HCT116 (cell line): ENCODE measurements at regions not wholly inside any gene's neighbourhood (a gene's known extent, or its start where the extent isn't known, plus 50 kb on each side); places are given as distances from the start of the nearest gene placed in this dataset.

Experiments used
- EGR1 ChIP-seq: IDR thresholded peaks from 2 replicates; pipeline ENCODE4 v1.6.1; 2012; ENCODE audit warnings: low read depth
- POLR2A ChIP-seq: IDR thresholded peaks from 2 replicates; pipeline ENCODE4 v1.7.0; 2011; ENCODE audit warnings: borderline replicate concordance; ENCODE audit not compliant: insufficient read depth, insufficient read length; ENCODE audit errors: extremely low read depth
- RAD21 ChIP-seq: IDR thresholded peaks from 2 replicates; pipeline ENCODE4 v1.6.1; 2012; ENCODE audit warnings: low read depth, mild to moderate bottlenecking
- YY1 ChIP-seq: IDR thresholded peaks from 2 replicates; pipeline ENCODE4 v1.6.1; 2011; ENCODE audit warnings: low read length, low read depth, moderate library complexity, mild to moderate bottlenecking; ENCODE audit not compliant: insufficient replicate concordance; ENCODE audit errors: extremely low read depth
- TF ChIP-seq, protein P1 (sequence below), 3 experiments: fragments of 200-600 bp in 1 of 3; sonication (generic) in 1 of 3; IDR thresholded peaks in 2 of 3; conservative IDR thresholded peaks in 1 of 3; 2 replicates each; pipeline ENCODE4 v1.5.1; 2012 to 2017; ENCODE audit warnings: low read depth in 2 of 3, low read length in 2 of 3, antibody characterized with exemption in 1 of 3, borderline replicate concordance in 1 of 3, control low read depth in 1 of 3, mild to moderate bottlenecking in 1 of 3, mixed read lengths in 1 of 3, mixed run types in 1 of 3, moderate library complexity in 1 of 3; ENCODE audit not compliant: insufficient read depth in 1 of 3

DNA sequence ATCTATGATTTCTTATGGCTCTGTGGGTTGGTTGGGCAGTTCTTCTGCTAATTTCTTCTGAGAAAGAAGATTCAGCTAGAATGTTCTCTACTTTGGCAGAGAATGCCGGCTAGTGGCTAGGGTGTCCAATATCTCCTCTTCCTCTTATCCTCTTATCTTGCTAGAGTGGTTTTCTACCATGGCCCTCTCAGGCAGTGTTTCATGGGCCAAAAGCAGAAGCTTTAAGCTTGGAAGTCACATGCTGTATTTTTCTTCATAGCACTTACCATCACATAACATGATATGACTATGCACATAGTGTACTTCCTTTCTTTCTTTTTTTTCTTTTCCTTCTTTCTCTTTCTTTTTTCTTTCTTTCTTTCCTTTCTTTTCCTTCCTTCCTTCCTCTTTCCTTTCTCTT, 140.0 kb downstream of the ITGB8 start:
- no peak for TF ChIP-seq YY1
- no peak for TF ChIP-seq RAD21
- TF ChIP-seq, protein P1, sequence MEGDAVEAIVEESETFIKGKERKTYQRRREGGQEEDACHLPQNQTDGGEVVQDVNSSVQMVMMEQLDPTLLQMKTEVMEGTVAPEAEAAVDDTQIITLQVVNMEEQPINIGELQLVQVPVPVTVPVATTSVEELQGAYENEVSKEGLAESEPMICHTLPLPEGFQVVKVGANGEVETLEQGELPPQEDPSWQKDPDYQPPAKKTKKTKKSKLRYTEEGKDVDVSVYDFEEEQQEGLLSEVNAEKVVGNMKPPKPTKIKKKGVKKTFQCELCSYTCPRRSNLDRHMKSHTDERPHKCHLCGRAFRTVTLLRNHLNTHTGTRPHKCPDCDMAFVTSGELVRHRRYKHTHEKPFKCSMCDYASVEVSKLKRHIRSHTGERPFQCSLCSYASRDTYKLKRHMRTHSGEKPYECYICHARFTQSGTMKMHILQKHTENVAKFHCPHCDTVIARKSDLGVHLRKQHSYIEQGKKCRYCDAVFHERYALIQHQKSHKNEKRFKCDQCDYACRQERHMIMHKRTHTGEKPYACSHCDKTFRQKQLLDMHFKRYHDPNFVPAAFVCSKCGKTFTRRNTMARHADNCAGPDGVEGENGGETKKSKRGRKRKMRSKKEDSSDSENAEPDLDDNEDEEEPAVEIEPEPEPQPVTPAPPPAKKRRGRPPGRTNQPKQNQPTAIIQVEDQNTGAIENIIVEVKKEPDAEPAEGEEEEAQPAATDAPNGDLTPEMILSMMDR (IDR thresholded peaks at IDR 0.05 in 2 of 3, conservative IDR thresholded peaks at IDR 0.05 in 1 of 3; ENCODE audit: borderline replicate concordance in 1 of 3, insufficient read depth in 1 of 3, low read depth in 2 of 3, low read length in 2 of 3) = no peak
- TF ChIP-seq POLR2A = no peak
- no peak for TF ChIP-seq EGR1
